GM23338 (cell line): ENCODE measurements at regions not wholly inside any gene's neighbourhood (a gene's known extent, or its start where the extent isn't known, plus 50 kb on each side); places are given as distances from the start of the nearest gene placed in this dataset.
A peak's percentile ranks its signal among the peaks of the same experiment; 100 is the strongest.

ENCODE experiments used
- ATAC-seq: fragments of 200-7000 bp; cut with Tn5 transposase; 3 replicates; pipeline ENCODE4 v1.9.1; 2020
- DNase-seq: peaks from one replicate; pipeline ENCODE4 v3.0.0-alpha.2; 2015; ENCODE audit warnings: low spot score
- H2AFZ ChIP-seq: fragments of 200-600 bp; sonication (generic); 2 replicates; pipeline ENCODE4 v1.8.0; 2016; ENCODE audit warnings: antibody characterized with exemption, mild to moderate bottlenecking, moderate library complexity
- H3F3A ChIP-seq: fragments of 200-600 bp; sonication (generic); replicated peaks from 2 replicates; pipeline ENCODE4 v1.8.0; 2017; ENCODE audit warnings: antibody characterized with exemption, mixed run types, low read depth
- H3K27ac ChIP-seq: fragments of 200-600 bp; sonication (generic); 2 replicates; pipeline ENCODE4 v1.6.1; 2016; ENCODE audit warnings: low read depth
- H3K27me3 ChIP-seq: fragments of 200-600 bp; sonication (generic); 2 replicates; pipeline ENCODE4 v1.8.0; 2016; ENCODE audit warnings: mild to moderate bottlenecking, mixed run types, moderate library complexity; ENCODE audit not compliant: insufficient read depth
- H3K36me3 ChIP-seq: fragments of 200-600 bp; sonication (generic); 2 replicates; pipeline ENCODE4 v1.8.0; 2016; ENCODE audit warnings: mild to moderate bottlenecking; ENCODE audit not compliant: insufficient read depth
- H3K4me1 ChIP-seq: fragments of 200-600 bp; sonication (generic); 2 replicates; pipeline ENCODE4 v1.8.0; 2016; ENCODE audit warnings: mild to moderate bottlenecking, moderate library complexity; ENCODE audit not compliant: insufficient read depth
- H3K4me2 ChIP-seq: fragments of 200-600 bp; sonication (generic); 2 replicates; pipeline ENCODE4 v1.7.1; 2017; ENCODE audit warnings: mixed run types
- H3K4me3 ChIP-seq: fragments of 200-600 bp; sonication (generic); 2 replicates; pipeline ENCODE4 v1.6.1; 2016; ENCODE audit warnings: mixed run types
- H3K79me2 ChIP-seq: fragments of 200-600 bp; sonication (generic); replicated peaks from 2 replicates; pipeline ENCODE4 v1.8.0; 2017; ENCODE audit warnings: mild to moderate bottlenecking; ENCODE audit not compliant: insufficient read depth
- H3K9me2 ChIP-seq: fragments of 200-600 bp; sonication (generic); 2 replicates; pipeline ENCODE4 v1.8.0; 2017; ENCODE audit not compliant: insufficient read depth
- H4K20me1 ChIP-seq: fragments of 200-600 bp; sonication (generic); replicated peaks from 2 replicates; pipeline ENCODE4 v1.8.0; 2017; ENCODE audit warnings: mild to moderate bottlenecking; ENCODE audit not compliant: insufficient read depth
- H3K27ac Mint-ChIP-seq: 2 replicates; pipeline ENCODE4 v1.8.0; 2020; ENCODE audit warnings: inconsistent platforms, mild to moderate bottlenecking, moderate library complexity, mixed read lengths
- H3K27me3 Mint-ChIP-seq: 3 replicates; pipeline ENCODE4 v1.8.0; 2022; ENCODE audit warnings: low read depth, mild to moderate bottlenecking, moderate library complexity, mixed read lengths, inconsistent platforms; ENCODE audit not compliant: insufficient read depth, poor library complexity
- H3K36me3 Mint-ChIP-seq: 3 replicates; pipeline ENCODE4 v1.8.0; 2021; ENCODE audit warnings: low read depth, mild to moderate bottlenecking, inconsistent platforms, moderate library complexity, mixed read lengths
- H3K4me1 Mint-ChIP-seq: 3 replicates; pipeline ENCODE4 v1.8.0; 2020; ENCODE audit warnings: mild to moderate bottlenecking, inconsistent platforms, mixed read lengths
- H3K4me3 Mint-ChIP-seq: 3 replicates; pipeline ENCODE4 v1.8.0; 2021; ENCODE audit warnings: moderate library complexity, mild to moderate bottlenecking, inconsistent platforms, mixed read lengths
- H3K9me3 Mint-ChIP-seq: 3 replicates; pipeline ENCODE4 v1.8.0; 2020; ENCODE audit warnings: moderate library complexity, mild to moderate bottlenecking, inconsistent platforms, mixed read lengths
- CREB1 ChIP-seq: fragments of 250-450 bp; sonication (Bioruptor Pico); IDR thresholded peaks from 2 replicates; pipeline ENCODE4 v1.5.0; 2020; ENCODE audit warnings: low read depth, mild to moderate bottlenecking, moderate library complexity
- ETS1 ChIP-seq: IDR thresholded peaks from 2 replicates; pipeline ENCODE4 v1.6.1; 2016; ENCODE audit warnings: antibody characterized with exemption
- EZH2phosphoT487 ChIP-seq: fragments of 200-600 bp; sonication (generic); IDR thresholded peaks from one replicate; pipeline ENCODE4 v1.8.1; 2018; ENCODE audit warnings: antibody characterized with exemption; ENCODE audit not compliant: unreplicated experiment
- POLR2AphosphoS5 ChIP-seq: IDR thresholded peaks from 2 replicates; pipeline ENCODE4 v1.6.1; 2016; ENCODE audit warnings: antibody characterized with exemption, low read depth
- ZNF462 ChIP-seq: fragments of 250-450 bp; sonication (Bioruptor Pico); IDR thresholded peaks from 2 replicates; pipeline ENCODE4 v1.5.0; 2020; ENCODE audit warnings: mild to moderate bottlenecking, moderate library complexity
- TF ChIP-seq, protein P1 (sequence below): IDR thresholded peaks from one replicate; pipeline ENCODE4 v1.6.1; 2018; ENCODE audit warnings: antibody characterized with exemption; ENCODE audit not compliant: unreplicated experiment

GRCh38 chr10:21463436-21463835 lies 62.0 kb downstream of the SKIDA1 start:
- ATAC-seq = no peak
- H3K27me3 Mint-ChIP-seq = peaks cover 1% of the 10 kb centered on the region
- no peaks in the 10 kb centered on the region for H3K79me2 ChIP-seq
- H3K27ac ChIP-seq = no peak overlapping the region
- no peak for DNase-seq
- H3K9me2 ChIP-seq = no peaks in the 10 kb centered on the region
- H3K4me1 Mint-ChIP-seq = no peaks in the 10 kb centered on the region
- H3F3A ChIP-seq = no peaks in the 10 kb centered on the region
- H3K9me3 Mint-ChIP-seq = no peaks in the 10 kb centered on the region
- no peak overlapping the region for H3K4me3 Mint-ChIP-seq
- H3K4me1 ChIP-seq = no peaks in the 10 kb centered on the region
- no peaks in the 10 kb centered on the region for H3K36me3 Mint-ChIP-seq
- no peaks in the 10 kb centered on the region for H3K27me3 ChIP-seq
- 0 out of 2 replicates have a peak overlapping the region, but pooled peaks have one; percentile 28 for H2AFZ ChIP-seq
- H3K36me3 ChIP-seq = no peaks in the 10 kb centered on the region
- TF ChIP-seq ZNF462 (CRISPR knock-in tag) (no peak), CREB1 (CRISPR knock-in tag) (no peak), POLR2AphosphoS5 (no peak), EZH2phosphoT487 (no peak), ETS1 (no peak)
- TF ChIP-seq, protein P1, sequence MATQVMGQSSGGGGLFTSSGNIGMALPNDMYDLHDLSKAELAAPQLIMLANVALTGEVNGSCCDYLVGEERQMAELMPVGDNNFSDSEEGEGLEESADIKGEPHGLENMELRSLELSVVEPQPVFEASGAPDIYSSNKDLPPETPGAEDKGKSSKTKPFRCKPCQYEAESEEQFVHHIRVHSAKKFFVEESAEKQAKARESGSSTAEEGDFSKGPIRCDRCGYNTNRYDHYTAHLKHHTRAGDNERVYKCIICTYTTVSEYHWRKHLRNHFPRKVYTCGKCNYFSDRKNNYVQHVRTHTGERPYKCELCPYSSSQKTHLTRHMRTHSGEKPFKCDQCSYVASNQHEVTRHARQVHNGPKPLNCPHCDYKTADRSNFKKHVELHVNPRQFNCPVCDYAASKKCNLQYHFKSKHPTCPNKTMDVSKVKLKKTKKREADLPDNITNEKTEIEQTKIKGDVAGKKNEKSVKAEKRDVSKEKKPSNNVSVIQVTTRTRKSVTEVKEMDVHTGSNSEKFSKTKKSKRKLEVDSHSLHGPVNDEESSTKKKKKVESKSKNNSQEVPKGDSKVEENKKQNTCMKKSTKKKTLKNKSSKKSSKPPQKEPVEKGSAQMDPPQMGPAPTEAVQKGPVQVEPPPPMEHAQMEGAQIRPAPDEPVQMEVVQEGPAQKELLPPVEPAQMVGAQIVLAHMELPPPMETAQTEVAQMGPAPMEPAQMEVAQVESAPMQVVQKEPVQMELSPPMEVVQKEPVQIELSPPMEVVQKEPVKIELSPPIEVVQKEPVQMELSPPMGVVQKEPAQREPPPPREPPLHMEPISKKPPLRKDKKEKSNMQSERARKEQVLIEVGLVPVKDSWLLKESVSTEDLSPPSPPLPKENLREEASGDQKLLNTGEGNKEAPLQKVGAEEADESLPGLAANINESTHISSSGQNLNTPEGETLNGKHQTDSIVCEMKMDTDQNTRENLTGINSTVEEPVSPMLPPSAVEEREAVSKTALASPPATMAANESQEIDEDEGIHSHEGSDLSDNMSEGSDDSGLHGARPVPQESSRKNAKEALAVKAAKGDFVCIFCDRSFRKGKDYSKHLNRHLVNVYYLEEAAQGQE = no peak
- no peak overlapping the region for H3K27ac Mint-ChIP-seq
- no peak overlapping the region for H3K4me3 ChIP-seq
- no peak overlapping the region for H3K4me2 ChIP-seq
- H4K20me1 ChIP-seq = no peaks in the 10 kb centered on the region
